Coronary artery (tissue), 2 donors: ENCODE measurements at regions not wholly inside any gene's neighbourhood (a gene's known extent, or its start where the extent isn't known, plus 50 kb on each side); places are given as distances from the start of the nearest gene placed in this dataset.

Source experiments
- DNase-seq: peaks from one replicate; pipeline ENCODE4 v3.0.0-alpha.2; 2017; ENCODE audit warnings: low spot score
- H3K27ac ChIP-seq, 2 donors: fragments of 200-600 bp; sonication (generic); one replicate each; pipeline ENCODE4 v1.5.1; 2016 to 2019
- H3K4me3 ChIP-seq: fragments of 200-600 bp; sonication (generic); 2 replicates; pipeline ENCODE4 v1.5.1; 2016; ENCODE audit warnings: mild to moderate bottlenecking, moderate library complexity
- CTCF ChIP-seq: fragments of 200-600 bp; sonication (generic); IDR thresholded peaks from one replicate; pipeline ENCODE4 v1.5.1; 2019; ENCODE audit warnings: antibody characterized with exemption

DNA sequence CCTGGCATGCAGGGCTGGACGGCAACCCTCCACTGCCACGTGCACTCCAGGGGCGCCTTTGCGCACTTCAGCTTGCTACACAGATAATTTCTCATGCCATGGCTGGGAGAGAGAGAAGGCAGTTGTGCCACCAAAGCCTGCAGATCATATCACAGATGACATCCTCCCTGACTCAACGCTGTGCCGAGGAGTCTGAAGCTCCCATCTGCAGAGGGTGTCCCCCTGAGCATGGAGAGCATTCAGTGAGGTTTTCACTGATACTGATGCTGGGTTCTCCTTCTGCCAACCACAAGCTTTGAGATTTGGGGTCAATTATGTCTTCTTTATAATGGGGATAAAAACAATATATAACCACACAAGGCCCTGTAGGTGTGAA is 607.4 kb upstream of the ADAMTS16 start:
- DNase-seq: no peak
- Histone ChIP-seq H3K27ac (no peak overlapping the region), H3K4me3 (no peak overlapping the region)
- no peak for TF ChIP-seq CTCF

- TF ChIP-seq CTCF: no peak
Observed at GRCh38 chr5:4533457-4534105, 606.5 kb upstream of the ADAMTS16 start.

GRCh38 chr5:4537489-4537888 is 602.6 kb upstream of the ADAMTS16 start:
- DNase-seq: no peak
- no peak overlapping the region for H3K27ac ChIP-seq
- TF ChIP-seq CTCF: no peak
- no peak overlapping the region for H3K4me3 ChIP-seq

More at GRCh38 chr5:4533457-4534105, 606.5 kb upstream of the ADAMTS16 start:
- Histone ChIP-seq H3K4me3 (no peak overlapping the region), H3K27ac (no peak overlapping the region)
- DNase-seq: no peak

GRCh38 chr5:4540375-4541173 is 599.6 kb upstream of the ADAMTS16 start:
- TF ChIP-seq CTCF: no peak
- DNase-seq: no peak
- Histone ChIP-seq H3K27ac (no peak overlapping the region), H3K4me3 (no peak overlapping the region)

GRCh38 chr5:4541334-4541733 is 598.8 kb upstream of the ADAMTS16 start:
- no peak for TF ChIP-seq CTCF
- H3K4me3 ChIP-seq: no peak overlapping the region
- no peak for DNase-seq
- no peak overlapping the region for H3K27ac ChIP-seq

DNA sequence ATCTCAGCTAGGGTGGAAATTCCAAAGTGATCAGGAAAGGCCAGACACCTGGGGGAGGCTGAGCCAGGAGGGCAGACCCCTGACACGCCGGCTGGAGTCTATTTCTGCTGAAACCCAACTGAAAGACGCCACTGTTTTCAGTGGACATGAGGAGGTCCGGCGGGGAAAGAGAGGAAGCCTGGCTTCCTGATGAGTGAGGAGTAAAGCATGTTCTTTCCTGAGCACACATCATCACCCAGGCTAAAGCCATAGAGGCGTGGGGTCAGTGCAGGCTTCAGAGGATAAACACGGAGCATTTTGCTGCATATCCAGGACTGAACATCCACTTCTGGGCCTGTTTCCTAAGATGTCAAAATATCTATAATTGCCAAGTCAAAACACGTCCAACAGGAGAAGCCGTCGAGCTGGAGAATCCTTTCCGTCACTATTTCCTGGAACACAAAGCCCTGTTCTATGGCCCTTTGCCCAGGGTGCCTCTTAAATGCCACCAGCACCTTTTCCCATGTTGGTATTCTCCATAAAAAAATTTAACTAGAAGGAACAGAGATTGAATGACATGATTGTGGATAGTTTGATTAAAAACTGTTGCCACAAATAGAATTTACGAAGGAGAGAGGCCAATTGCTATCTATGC is 597.9 kb upstream of the ADAMTS16 start:
- Histone ChIP-seq H3K27ac (no peak overlapping the region), H3K4me3 (no peak overlapping the region)
- no peak for DNase-seq
- TF ChIP-seq CTCF: no peak
